GM23338 (cell line): ENCODE measurements at regions not wholly inside any gene's neighbourhood (a gene's known extent, or its start where the extent isn't known, plus 50 kb on each side); places are given as distances from the start of the nearest gene placed in this dataset.

ENCODE experiments used
- CTCF ChIP-seq, 2 experiments: fragments of 200-600 bp in 1 of 2; sonication (generic) in 1 of 2; conservative IDR thresholded peaks; 2 replicates each; pipeline versions ENCODE4 v1.5.1 to v1.6.1; 2016 to 2017; ENCODE audit warnings: antibody characterized with exemption in 2 of 2, low read depth in 2 of 2, mild to moderate bottlenecking in 2 of 2, moderate library complexity in 1 of 2
- JUNB ChIP-seq: IDR thresholded peaks from one replicate; pipeline ENCODE4 v1.6.1; 2016; ENCODE audit warnings: antibody characterized with exemption; ENCODE audit not compliant: unreplicated experiment
- REST ChIP-seq: IDR thresholded peaks from one replicate; pipeline ENCODE4 v1.6.1; 2018; ENCODE audit warnings: antibody characterized with exemption; ENCODE audit not compliant: unreplicated experiment

- TF ChIP-seq CTCF (conservative IDR thresholded peaks at IDR 0.05; ENCODE audit: low read depth in 2 of 2) (no peak), JUNB (no peak), REST (no peak)
Measured at GRCh38 chr3:76040946-76041345, 255.6 kb upstream of the ZNF717 start.
